PFSK-1 (cell line): ENCODE measurements at regions not wholly inside any gene's neighbourhood (a gene's known extent, or its start where the extent isn't known, plus 50 kb on each side); places are given as distances from the start of the nearest gene placed in this dataset.

ENCODE experiments used
- FOXP2 ChIP-seq: optimal IDR thresholded peaks from 2 replicates; pipeline ENCODE3; 2011; ENCODE audit warnings: borderline replicate concordance, control low read depth, inconsistent platforms; ENCODE audit not compliant: insufficient read depth; ENCODE audit errors: extremely low read length, extremely low read depth
- POLR2AphosphoS5 ChIP-seq: IDR thresholded peaks from 2 replicates; pipeline ENCODE4 v1.6.1; 2012; ENCODE audit warnings: low read depth, mild to moderate bottlenecking, control low read depth, low read length, moderate library complexity
- SIN3A ChIP-seq: IDR thresholded peaks from 2 replicates; pipeline ENCODE4 v1.6.1; 2012; ENCODE audit warnings: mild to moderate bottlenecking, low read length, moderate library complexity, borderline replicate concordance; ENCODE audit not compliant: insufficient read depth
- TAF1 ChIP-seq: IDR thresholded peaks from 2 replicates; pipeline ENCODE4 v1.6.1; 2012; ENCODE audit warnings: low read length, control low read depth, borderline replicate concordance; ENCODE audit not compliant: insufficient read depth

DNA sequence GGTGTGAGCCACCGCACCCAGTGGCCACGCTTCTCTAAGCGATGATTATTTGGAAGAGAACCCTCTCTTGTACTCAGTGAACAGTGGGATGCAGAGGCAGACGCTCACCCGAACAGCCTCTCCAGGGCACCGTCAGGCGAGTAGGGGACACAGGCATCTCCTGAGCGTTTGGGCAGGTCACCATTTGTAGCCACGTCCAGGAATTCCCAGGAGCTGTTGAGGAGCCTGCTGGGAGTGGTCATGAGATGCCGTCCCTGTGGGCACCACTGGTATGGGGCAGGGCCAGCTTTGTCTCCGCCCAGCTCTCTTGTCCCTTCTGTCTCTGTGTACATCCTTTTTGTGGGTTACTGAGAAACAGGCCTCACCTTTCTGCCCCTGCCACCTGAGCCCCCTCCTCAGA is 81.3 kb upstream of the ZNF469 start:
- TF ChIP-seq TAF1 (no peak), POLR2AphosphoS5 (no peak), SIN3A (no peak), FOXP2 (no peak)
